Heart right ventricle (tissue), 16 donors: ENCODE measurements at regions not wholly inside any gene's neighbourhood (a gene's known extent, or its start where the extent isn't known, plus 50 kb on each side); places are given as distances from the start of the nearest gene placed in this dataset.

Source experiments
- ATAC-seq, 8 donors: fragments of 200-7000 bp; cut with Tn5 transposase; one replicate each; pipeline ENCODE4 v1.9.1; 2020; ENCODE audit warnings: mild to moderate bottlenecking in 8 of 8, moderate library complexity in 8 of 8, moderate number of reproducible peaks in 1 of 8
- DNase-seq, 2 donors: peaks; one replicate each; pipeline ENCODE4 v3.0.0-alpha.2; 2020
- H3K27ac ChIP-seq, 10 donors: fragments of 200-600 bp; sonication (generic) in 2 of 10; one replicate each; pipeline versions ENCODE4 v1.5.0 to v1.8.0; 2020 to 2022; ENCODE audit warnings: mild to moderate bottlenecking in 3 of 10
- H3K27me3 ChIP-seq, 7 donors: fragments of 200-600 bp; one replicate each; pipeline ENCODE4 v1.8.0; 2021 to 2022; ENCODE audit warnings: mild to moderate bottlenecking in 2 of 7
- H3K36me3 ChIP-seq, 9 donors: fragments of 200-600 bp; sonication (generic) in 1 of 9; one replicate each; pipeline versions ENCODE4 v1.5.0 to v1.8.0; 2020 to 2022; ENCODE audit warnings: mild to moderate bottlenecking in 2 of 9
- H3K4me1 ChIP-seq, 9 donors: fragments of 200-600 bp; sonication (generic) in 1 of 9; one replicate each; pipeline versions ENCODE4 v1.5.0 to v1.8.0; 2020 to 2022; ENCODE audit warnings: mild to moderate bottlenecking in 4 of 9
- H3K4me3 ChIP-seq, 10 donors: fragments of 200-600 bp; sonication (generic) in 2 of 10; one replicate each; pipeline versions ENCODE4 v1.5.0 to v1.8.0; 2020 to 2022; ENCODE audit warnings: mild to moderate bottlenecking in 7 of 10, moderate library complexity in 2 of 10
- H3K9me3 ChIP-seq, 11 donors: fragments of 200-600 bp in 10 of 11; sonication (generic) in 2 of 11; one replicate each; pipeline versions ENCODE4 v1.5.0 to v1.8.0; 2013 to 2022; ENCODE audit warnings: mild to moderate bottlenecking in 2 of 11, control low read depth in 1 of 11, moderate library complexity in 1 of 11
- CTCF ChIP-seq, 9 donors: fragments of 200-600 bp; sonication (generic) in 2 of 9; IDR thresholded peaks; one replicate each; pipeline versions ENCODE4 v1.5.0 to v1.8.0; 2021 to 2022; ENCODE audit warnings: antibody characterized with exemption in 9 of 9, mild to moderate bottlenecking in 5 of 9, moderate library complexity in 1 of 9
- WGBS, 2 donors: extraction: QIAGEN DNeasy Blood & Tissue Kit; methylation state at CpG; one replicate each; pipeline ENCODE4 v1.1.7; 2013; ENCODE audit warnings: inconsistent platforms in 1 of 2; 5-methylcytosine and 5-hydroxymethylcytosine counted together
- intact Hi-C, 10 donors: fragments of 100-400 bp; cut with DNase I; formaldehyde crosslinking; loops; one replicate each; pipeline versions ENCODE4 v1.11.1 to v1.14.2; 2022
- donor health status: Arrhythmogenic right ventricular cardiomyopathy.
- donor health status: ischemic (EF 13 %, LVEDD 7.1; RV severe dilation, severe dysfunction).
- donor health status: healthy with polysubstance abuse.
- donor health status: DM: no; HTN: yes; CAD: no.
- donor health status: DM: no; HTN: no; CAD: no.
- donor health status: ischemic (EF 25% LVEDD 6.9; RV normal size, moderate dysfunction).
- donor health status: ischemic (EF 25% LVEDD 5.7; RV mildly dilated, moderate dysfunction).
- donor health status: healthy.
- donor health status: DM: yes; HTN: yes; CAD: no.
- donor health status: Ischemic cardiomyopathy.
- donor health status: ischemic (EF 35%, LVEDD 5.7; RV mildly dilated, moderate dysfunction).
- donor health status: nonischemic (EF 11% LVEDD 7.7; RV severe dilation, severe dysfunction).
- donor health status: DM: yes; HTN: yes; CAD: no.
- donor health status: PGD.
- donor health status: ischemic (EF 29% LVEDD 5.4; RV normal size, mild dysfunction).
- donor health status: nonischemic (EF 23%, LVEDD 6.1; RV moderate dilation, normal function).

- WGBS, 2 donors, result 89 to 94% methylated on average over 1 of the region's 1 CpG
- Histone ChIP-seq H3K36me3 (no peaks in the 10 kb centered on the region), H3K4me1 (no peaks in the 10 kb centered on the region), H3K27ac (no peak overlapping the region), H3K27me3 (no peaks in the 10 kb centered on the region), H3K9me3 (peaks cover 0 to 2% (median 0%) of the 10 kb centered on the region in 11 donors), H3K4me3 (no peak overlapping the region)
- DNase-seq (no peak), ATAC-seq (no peak)
- intact Hi-C loops, result no loop called here
- TF ChIP-seq CTCF (IDR thresholded peaks at IDR 0.05), result no peak
Measured at GRCh38 chr9:80025131-80025530, 453.4 kb downstream of the TLE4 start.

GRCh38 chr9:80020530-80020929 lies 448.8 kb downstream of the TLE4 start:
- H3K27ac ChIP-seq, result no peak overlapping the region
- H3K9me3 ChIP-seq, result peaks cover 0 to 2% (median 0%) of the 10 kb centered on the region in 11 donors
- H3K4me3 ChIP-seq, result no peak overlapping the region
- intact Hi-C loops, result no loop called here
- no peak for TF ChIP-seq CTCF (IDR thresholded peaks at IDR 0.05)
- ATAC-seq (no peak), DNase-seq (no peak)
- no peaks in the 10 kb centered on the region for H3K27me3 ChIP-seq
- no peaks in the 10 kb centered on the region for H3K4me1 ChIP-seq
- no peaks in the 10 kb centered on the region for H3K36me3 ChIP-seq

- no peak for ATAC-seq
- no peaks in the 10 kb centered on the region for H3K36me3 ChIP-seq
- H3K4me3 ChIP-seq, result no peak overlapping the region
- TF ChIP-seq CTCF (IDR thresholded peaks at IDR 0.05), result no peak
- intact Hi-C loops, result no loop called here
- H3K4me1 ChIP-seq, result no peaks in the 10 kb centered on the region
- H3K27ac ChIP-seq, result no peak overlapping the region
- no peak for DNase-seq
- H3K9me3 ChIP-seq, result peaks cover 0 to 2% (median 0%) of the 10 kb centered on the region in 11 donors
- WGBS, 2 donors, result 88 to 91% methylated on average over 6 of the region's 6 CpGs
- no peaks in the 10 kb centered on the region for H3K27me3 ChIP-seq
Measured at GRCh38 chr9:80020056-80020455, 448.3 kb downstream of the TLE4 start.

GRCh38 chr9:80013891-80014290 lies 442.1 kb downstream of the TLE4 start:
- Histone ChIP-seq H3K27me3 (no peaks in the 10 kb centered on the region), H3K27ac (no peak overlapping the region), H3K4me3 (no peak overlapping the region), H3K9me3 (peaks cover 0 to 15% (median 0%) of the 10 kb centered on the region in 11 donors), H3K36me3 (no peaks in the 10 kb centered on the region), H3K4me1 (no peaks in the 10 kb centered on the region)
- TF ChIP-seq CTCF (IDR thresholded peaks at IDR 0.05), result no peak
- intact Hi-C loops, result no loop called here
- no peak for ATAC-seq
- 90 to 93% methylated on average over 1 of the region's 1 CpG for WGBS, 2 donors
- DNase-seq, result no peak
